GM12878 (cell line): ENCODE measurements at regions not wholly inside any gene's neighbourhood (a gene's known extent, or its start where the extent isn't known, plus 50 kb on each side); places are given as distances from the start of the nearest gene placed in this dataset.

Source experiments
- ATAC-seq: fragments of 200-7000 bp; cut with Tn5 transposase; 3 replicates; pipeline ENCODE4 v1.9.1; 2020; ENCODE audit warnings: mild to moderate bottlenecking, moderate library complexity
- BruUV-seq: library from RNA; stranded (reverse); fragments of 400-500 nt; replicated peaks from 2 replicates; lab custom pipeline; 2021; lab: Mats Ljungman, UMichigan
- CTCF ChIA-PET: fragments of 300-600 bp; sonication (Branson Sonifier 250); formaldehyde crosslinking; extraction: SDS; loops from one replicate; lab custom pipeline; 2021; ENCODE audit warnings: inconsistent platforms; lab: Yijun Ruan, JAX
- POLR2A ChIA-PET: fragments of 350-600 bp; formaldehyde crosslinking; extraction: SDS; loops from one replicate; lab custom pipeline; 2021; ENCODE audit warnings: inconsistent platforms; lab: Charles Lee
- RAD21 ChIA-PET: fragments of 300-600 bp; sonication (Branson Sonifier 250); formaldehyde crosslinking; loops from one replicate; lab custom pipeline; 2023; ENCODE audit warnings: antibody characterized with exemption; ENCODE audit not compliant: unreplicated experiment; lab: Charles Lee
- SMC1A ChIA-PET: fragments of 300-600 bp; sonication (Branson Sonifier 250); formaldehyde crosslinking; loops from one replicate; lab custom pipeline; 2023; ENCODE audit not compliant: unreplicated experiment, uncharacterized antibody; lab: Charles Lee
- DNase-seq: peaks from one replicate; pipeline ENCODE4 v3.0.0-alpha.2; 2011; ENCODE audit warnings: low read depth, low spot score
- FAIRE-seq: peaks from 3 replicates; lab custom pipeline; 2011; peaks lifted over from hg19 to GRCh38; lab: Jason Lieb, UNC
- H2AFZ ChIP-seq: 2 replicates; pipeline ENCODE4 v1.6.0; 2011; ENCODE audit warnings: low read depth, low read length, control low read depth; ENCODE audit not compliant: control insufficient read depth
- H3K27ac ChIP-seq: 2 replicates; pipeline ENCODE4 v1.5.1; 2011; ENCODE audit warnings: control low read depth; ENCODE audit not compliant: control insufficient read depth, insufficient read depth
- H3K27me3 ChIP-seq, 2 experiments: replicated peaks in 1 of 2; 2 replicates each; pipeline versions ENCODE4 v1.6.0 to v1.6.1; 2011; ENCODE audit warnings: low read length in 1 of 2; ENCODE audit not compliant: control insufficient read depth in 2 of 2, insufficient read depth in 2 of 2
- H3K36me3 ChIP-seq, 2 experiments: 2 replicates each; pipeline ENCODE4 v1.5.1; 2011; ENCODE audit warnings: low read length in 1 of 2; ENCODE audit not compliant: control insufficient read depth in 2 of 2, insufficient read depth in 2 of 2
- H3K4me1 ChIP-seq: 2 replicates; pipeline ENCODE4 v1.6.1; 2011; ENCODE audit warnings: mild to moderate bottlenecking, low read length, moderate library complexity, mixed read lengths; ENCODE audit not compliant: control insufficient read depth, insufficient read depth
- H3K4me2 ChIP-seq: 2 replicates; pipeline ENCODE4 v1.6.0; 2011; ENCODE audit warnings: control low read depth; ENCODE audit not compliant: control insufficient read depth, insufficient read depth
- H3K4me3 ChIP-seq: fragments of 200-600 bp; sonication (generic); 2 replicates; pipeline ENCODE4 v1.5.1; 2016
- H3K79me2 ChIP-seq: 2 replicates; pipeline ENCODE4 v1.6.0; 2011; ENCODE audit warnings: low read length; ENCODE audit not compliant: control insufficient read depth, insufficient read depth
- H3K9ac ChIP-seq: 2 replicates; pipeline ENCODE4 v1.8.0; 2011; ENCODE audit warnings: low read length, control low read depth, mixed read lengths; ENCODE audit not compliant: control insufficient read depth, insufficient read depth
- H3K9me3 ChIP-seq: replicated peaks from 3 replicates; pipeline ENCODE4 v1.5.1; 2011; ENCODE audit warnings: mild to moderate bottlenecking, low read length; ENCODE audit not compliant: control insufficient read depth, insufficient read depth
- H4K20me1 ChIP-seq: 2 replicates; pipeline ENCODE4 v1.6.0; 2011; ENCODE audit not compliant: control insufficient read depth, insufficient read depth
- BMI1 ChIP-seq: fragments of 450-650 bp; IDR thresholded peaks from 2 replicates; pipeline ENCODE4 v1.6.1; 2016; ENCODE audit warnings: mild to moderate bottlenecking, moderate library complexity, borderline replicate concordance
- CBX5 ChIP-seq: sonication (generic); IDR thresholded peaks from 2 replicates; pipeline ENCODE4 v1.6.1; 2016; ENCODE audit warnings: low read depth, moderate library complexity, mild to moderate bottlenecking, inconsistent platforms
- CREM ChIP-seq: IDR thresholded peaks from 2 replicates; pipeline ENCODE4 v1.6.1; 2014; ENCODE audit warnings: antibody characterized with exemption, low read depth
- DPF2 ChIP-seq: fragments of 450-650 bp; IDR thresholded peaks from 2 replicates; pipeline ENCODE4 v1.6.1; 2017; ENCODE audit warnings: mild to moderate bottlenecking
- E2F8 ChIP-seq: fragments of 450-650 bp; IDR thresholded peaks from 2 replicates; pipeline ENCODE4 v1.6.1; 2018; ENCODE audit warnings: mild to moderate bottlenecking, low read depth, moderate library complexity; ENCODE audit not compliant: partially characterized antibody
- IKZF1 ChIP-seq: fragments of 450-650 bp; conservative IDR thresholded peaks from 2 replicates; pipeline ENCODE4 v1.6.1; 2017; ENCODE audit warnings: antibody characterized with exemption, mild to moderate bottlenecking
- MAX ChIP-seq: IDR thresholded peaks from 2 replicates; pipeline ENCODE4 v1.6.1; 2012; ENCODE audit warnings: low read depth, low read length, improper control_type of control experiment
- MTA2 ChIP-seq: fragments of 450-650 bp; IDR thresholded peaks from 2 replicates; pipeline ENCODE4 v1.6.1; 2016; ENCODE audit warnings: low read depth, mild to moderate bottlenecking, moderate library complexity
- MTA3 ChIP-seq: IDR thresholded peaks from 2 replicates; pipeline ENCODE4 v1.6.1; 2012; ENCODE audit warnings: low read length, inconsistent platforms, borderline replicate concordance
- MXI1 ChIP-seq: fragments of 150-350 bp; IDR thresholded peaks from 2 replicates; pipeline ENCODE4 v1.6.1; 2011; ENCODE audit warnings: low read depth, mild to moderate bottlenecking, inconsistent platforms, low read length, improper control_type of control experiment
- PBX3 ChIP-seq: IDR thresholded peaks from 2 replicates; pipeline ENCODE4 v1.6.1; 2011; ENCODE audit warnings: mild to moderate bottlenecking, low read depth, low read length, moderate library complexity; ENCODE audit not compliant: insufficient replicate concordance
- PRDM15 ChIP-seq: fragments of 450-650 bp; formaldehyde crosslinking; IDR thresholded peaks from 2 replicates; pipeline ENCODE4 v1.4.0; 2020; ENCODE audit warnings: mild to moderate bottlenecking, moderate library complexity
- RCOR1 ChIP-seq: conservative IDR thresholded peaks from 2 replicates; pipeline ENCODE4 v1.6.1; 2012; ENCODE audit warnings: low read depth, low read length, improper control_type of control experiment
- SUPT20H ChIP-seq: IDR thresholded peaks from 2 replicates; pipeline ENCODE4 v1.6.1; 2011; ENCODE audit warnings: low read depth, mild to moderate bottlenecking, low read length, moderate library complexity, borderline replicate concordance; ENCODE audit not compliant: control insufficient read depth
- TARDBP ChIP-seq: IDR thresholded peaks from 2 replicates; pipeline ENCODE4 v1.6.1; 2016; ENCODE audit warnings: borderline replicate concordance
- TBL1XR1 ChIP-seq: IDR thresholded peaks from 2 replicates; pipeline ENCODE4 v1.6.1; 2012; ENCODE audit warnings: low read depth, low read length, improper control_type of control experiment
- TCF3 ChIP-seq: IDR thresholded peaks from 2 replicates; pipeline ENCODE4 v1.6.1; 2012; ENCODE audit warnings: low read depth, mild to moderate bottlenecking, low read length, borderline replicate concordance; ENCODE audit not compliant: insufficient read depth
- ZNF207 ChIP-seq: fragments of 450-650 bp; IDR thresholded peaks from 2 replicates; pipeline ENCODE4 v1.6.1; 2014; ENCODE audit warnings: antibody characterized with exemption, mild to moderate bottlenecking, borderline replicate concordance
- ZNF622 ChIP-seq: fragments of 450-650 bp; IDR thresholded peaks from 2 replicates; pipeline ENCODE4 v1.6.1; 2017; ENCODE audit warnings: mild to moderate bottlenecking, inconsistent platforms
- WGBS: methylation state at CpG from one replicate; pipeline ENCODE4 v1.1.6; 2016; ENCODE audit warnings: low lambda C conversion rate; ENCODE audit not compliant: insufficient replicate concordance, insufficient coverage; ENCODE audit errors: missing lambda C conversion rate; 5-methylcytosine and 5-hydroxymethylcytosine counted together
- in situ Hi-C: fragments of 300-500 bp; cut with MboI; formaldehyde crosslinking; loops from 9 replicates; pipeline ENCODE4 v1.14.3; 2018; ENCODE audit warnings: mixed read lengths
- intact Hi-C: fragments of 100-400 bp; cut with micrococcal nuclease; formaldehyde crosslinking; loops from one replicate; pipeline ENCODE4 v1.14.2; 2022; ENCODE audit not compliant: unreplicated experiment

GRCh38 chr15:96102631-96103030, 227.9 kb upstream of the NR2F2 start:
- Histone ChIP-seq H3K4me1 (no peaks in the 10 kb centered on the region), H3K36me3 (no peaks in the 10 kb centered on the region), H3K4me3 (no peak overlapping the region), H3K4me2 (no peak overlapping the region), H2AFZ (no peak overlapping the region), H3K27ac (no peak overlapping the region), H4K20me1 (no peaks in the 10 kb centered on the region), H3K27me3 (no peaks in the 10 kb centered on the region), H3K79me2 (no peaks in the 10 kb centered on the region), H3K9ac (no peak overlapping the region), H3K9me3 (no peaks in the 10 kb centered on the region; the same call in 2 of the 3 replicates)
- FAIRE-seq = no peak
- DNase-seq = no peak
- no peak for ATAC-seq
- POLR2A ChIA-PET = no interaction called here
- no TSS peak for BruUV-seq
- SMC1A ChIA-PET = interaction anchor here (0.8 to 2.0 kb wide), 4 partner anchors 10 to 221 kb away, joined by 3 to 7 read pairs (median 3); no protein-coding TSS in a partner anchor
- intact Hi-C loops = no loop called here
- RAD21 ChIA-PET = no interaction called here
- in situ Hi-C loops = no loop called here
- WGBS = 40% methylated on average over 6 of the region's 6 CpGs
- CTCF ChIA-PET = interaction anchor here (0.6 kb wide), 1 partner anchor 177 kb away, joined by 3 read pairs; no protein-coding TSS in a partner anchor
- TF ChIP-seq SUPT20H (no peak), CBX5 (no peak), E2F8 (no peak), RCOR1 (no peak), IKZF1 (no peak), PRDM15 (no peak), ZNF207 (no peak), CREM (no peak), MTA2 (no peak), TCF3 (no peak), BMI1 (no peak), DPF2 (no peak), MXI1 (no peak), MTA3 (no peak), TBL1XR1 (no peak), ZNF622 (no peak), TARDBP (no peak), PBX3 (no peak), MAX (no peak)
